Skin of body (tissue), 1 donor: ENCODE measurements at regions not wholly inside any gene's neighbourhood (a gene's known extent, or its start where the extent isn't known, plus 50 kb on each side); places are given as distances from the start of the nearest gene placed in this dataset.

Experiments used
- DNase-seq: peaks from one replicate; lab custom pipeline; 2025; lab: John Stamatoyannopoulos, UW

GRCh38 chr11:76607431-76607830 is 63.1 kb downstream of the LRRC32 start:
- DNase-seq = no peak

- no peak for DNase-seq
These were observed 65.0 kb downstream of the LRRC32 start for GRCh38 chr11:76605338-76606074.

GRCh38 chr11:76604626-76605241 is 65.8 kb downstream of the LRRC32 start:
- DNase-seq = peak; percentile 68

- no peak for DNase-seq
These were observed 66.4 kb downstream of the LRRC32 start for GRCh38 chr11:76604081-76604625.

GRCh38 chr11:76603202-76603601 is 67.3 kb downstream of the LRRC32 start:
- DNase-seq = no peak
